GM18507 (cell line): ENCODE measurements at regions not wholly inside any gene's neighbourhood (a gene's known extent, or its start where the extent isn't known, plus 50 kb on each side); places are given as distances from the start of the nearest gene placed in this dataset.
"Not testable (repeated sequence)": the region's sequence is repeated elsewhere in the genome, so short reads cannot be mapped to it uniquely, and the experiment has no call there.

Source experiments
- DNase-seq: peaks from one replicate; pipeline ENCODE4 v3.0.0; 2011; ENCODE audit warnings: low read depth; ENCODE audit not compliant: insufficient read length; ENCODE audit errors: extremely low spot score
- FAIRE-seq: peaks from 2 replicates; lab custom pipeline; 2011; peaks lifted over from hg19 to GRCh38; lab: Jason Lieb, UNC

DNA sequence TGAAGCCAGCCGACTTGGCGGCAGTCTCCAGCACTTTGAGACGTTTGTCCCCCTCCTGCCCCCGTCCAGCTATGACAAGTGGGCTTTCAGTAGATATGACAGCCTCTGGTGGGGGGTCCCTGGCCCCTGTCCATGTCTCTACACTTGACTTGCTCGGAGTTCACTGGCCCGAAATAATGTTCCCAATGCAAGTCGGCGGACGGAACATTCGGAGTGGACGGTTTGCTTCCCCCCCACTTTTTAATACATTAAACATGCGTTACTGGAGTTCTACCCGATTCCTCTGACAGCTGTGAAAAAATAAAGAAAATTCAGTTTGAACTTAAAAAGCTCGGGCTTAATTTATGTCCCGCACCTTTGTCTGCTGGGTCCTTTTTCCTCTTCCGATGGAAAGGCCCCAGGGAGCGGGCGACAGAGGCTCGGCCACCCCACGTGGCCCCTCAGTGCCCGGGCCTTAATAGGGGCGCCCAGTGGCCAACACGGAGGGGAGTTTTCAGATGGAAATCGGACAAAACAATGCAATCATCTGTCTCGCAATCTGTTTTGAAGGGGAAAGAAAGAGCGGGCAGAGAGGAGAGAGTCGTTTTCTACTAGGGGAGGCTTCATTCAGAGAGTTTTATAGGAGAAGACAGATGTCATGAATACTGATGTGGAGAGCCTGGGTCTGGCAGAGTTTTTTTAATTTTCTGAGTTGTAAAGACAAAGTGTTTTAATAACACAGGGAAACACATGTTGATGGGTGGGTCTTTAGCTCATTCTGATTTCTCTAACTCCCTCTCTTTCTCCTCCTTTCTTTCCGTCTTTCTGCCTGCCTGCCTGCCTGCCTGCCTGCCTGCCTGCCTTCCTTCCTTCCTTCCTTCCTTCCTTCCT lies 50.2 kb downstream of the SMIM38 start:
- no peak for DNase-seq
- no peak for FAIRE-seq

DNA sequence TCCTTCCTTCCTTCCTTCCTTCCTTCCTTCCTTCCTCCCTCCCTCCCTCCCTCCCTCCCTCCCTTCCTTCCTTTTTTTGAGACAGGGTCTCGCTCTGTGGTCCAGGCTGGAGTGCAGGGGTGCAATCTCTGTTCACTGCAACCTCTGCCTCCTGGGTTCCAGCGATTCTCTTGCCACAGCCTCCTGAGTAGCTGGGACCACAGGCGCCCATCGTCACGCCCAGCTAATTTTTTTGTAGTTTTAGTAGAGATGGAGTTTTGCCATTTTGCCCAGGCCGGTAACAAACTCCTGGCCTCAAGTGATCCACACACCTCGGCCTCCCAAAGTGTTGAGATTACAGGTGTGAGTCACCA lies 50.9 kb downstream of the SMIM38 start:
- not testable (repeated sequence) for DNase-seq, FAIRE-seq

DNA sequence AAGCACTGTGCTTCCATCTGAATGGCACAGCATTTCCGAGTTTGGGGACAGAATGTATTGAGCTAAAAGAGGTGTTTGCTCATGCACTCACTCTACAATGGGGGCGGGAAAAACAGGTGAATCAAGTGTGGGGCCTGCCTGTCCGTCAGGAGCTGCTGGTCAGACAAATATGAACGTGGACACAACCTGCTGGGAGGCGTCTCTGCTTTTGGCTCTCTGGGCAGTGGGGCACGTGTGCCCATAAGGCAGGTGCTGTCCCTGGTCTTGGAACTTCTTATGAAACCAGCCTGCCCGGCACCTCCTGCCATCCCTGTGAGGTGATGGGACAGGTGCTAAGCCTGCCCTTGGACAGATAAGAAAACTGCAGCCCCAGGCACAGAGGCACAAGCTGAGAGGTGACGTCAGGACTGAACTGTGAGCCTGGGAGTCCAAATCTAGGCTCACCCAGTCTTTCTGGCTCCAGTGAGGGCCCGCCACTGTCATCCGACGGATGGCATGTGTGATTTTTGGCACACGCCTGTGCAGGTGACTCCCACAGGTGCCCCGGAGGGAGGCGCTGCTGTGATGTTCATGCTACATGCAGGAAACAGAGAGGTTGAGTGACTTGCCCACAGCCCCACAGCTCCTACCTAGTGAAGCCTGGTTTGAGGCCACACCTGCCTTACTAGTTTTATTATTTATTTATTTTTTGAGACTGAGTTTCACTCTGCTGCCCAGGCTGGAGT lies 51.6 kb downstream of the SMIM38 start:
- no peak for FAIRE-seq
- no peak for DNase-seq

DNA sequence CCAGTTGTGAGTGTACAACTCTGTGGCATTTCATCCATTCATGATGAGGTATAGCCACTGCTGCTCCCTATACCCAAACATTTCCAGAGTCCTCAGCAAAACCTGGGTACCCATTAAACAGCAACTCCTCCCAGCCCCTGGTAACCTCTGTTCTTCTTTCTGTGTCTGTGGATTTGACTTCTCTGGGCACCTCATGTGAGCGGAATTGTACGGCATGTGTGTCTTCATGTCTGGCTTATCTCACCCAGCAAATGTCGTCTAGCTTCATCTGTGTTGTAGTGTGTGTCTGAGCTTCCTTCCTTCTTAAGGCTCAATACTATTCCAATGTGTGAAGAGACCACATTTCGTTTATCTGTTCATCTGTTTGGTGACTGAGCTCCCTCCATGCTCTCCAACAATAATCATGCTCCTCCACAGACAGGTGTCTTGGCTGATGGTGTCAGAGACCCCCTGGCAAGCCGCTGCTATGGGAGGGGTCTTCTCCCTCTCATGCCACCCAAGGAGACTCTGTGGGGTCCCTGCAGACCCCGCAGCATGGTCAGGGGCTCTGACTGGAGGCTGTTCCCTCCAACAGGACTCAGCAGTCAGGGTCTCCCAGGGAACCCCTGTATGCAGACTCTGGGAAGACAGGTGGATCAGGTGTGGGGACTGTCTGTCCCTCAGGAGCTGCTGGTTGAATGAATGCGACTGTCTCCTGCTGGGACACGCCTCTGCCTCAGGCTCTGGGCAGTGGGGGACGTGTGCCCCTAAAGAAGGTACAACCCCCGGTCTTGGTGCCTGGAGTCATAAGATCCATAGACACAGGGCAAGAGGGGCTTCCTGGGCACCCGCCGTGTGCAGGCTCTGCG lies 52.7 kb downstream of the SMIM38 start:
- FAIRE-seq (no peak), DNase-seq (no peak)

- no peak for DNase-seq
- FAIRE-seq, result no peak
Observed at GRCh38 chr11:69209038-69209350, 53.3 kb downstream of the SMIM38 start.

DNA sequence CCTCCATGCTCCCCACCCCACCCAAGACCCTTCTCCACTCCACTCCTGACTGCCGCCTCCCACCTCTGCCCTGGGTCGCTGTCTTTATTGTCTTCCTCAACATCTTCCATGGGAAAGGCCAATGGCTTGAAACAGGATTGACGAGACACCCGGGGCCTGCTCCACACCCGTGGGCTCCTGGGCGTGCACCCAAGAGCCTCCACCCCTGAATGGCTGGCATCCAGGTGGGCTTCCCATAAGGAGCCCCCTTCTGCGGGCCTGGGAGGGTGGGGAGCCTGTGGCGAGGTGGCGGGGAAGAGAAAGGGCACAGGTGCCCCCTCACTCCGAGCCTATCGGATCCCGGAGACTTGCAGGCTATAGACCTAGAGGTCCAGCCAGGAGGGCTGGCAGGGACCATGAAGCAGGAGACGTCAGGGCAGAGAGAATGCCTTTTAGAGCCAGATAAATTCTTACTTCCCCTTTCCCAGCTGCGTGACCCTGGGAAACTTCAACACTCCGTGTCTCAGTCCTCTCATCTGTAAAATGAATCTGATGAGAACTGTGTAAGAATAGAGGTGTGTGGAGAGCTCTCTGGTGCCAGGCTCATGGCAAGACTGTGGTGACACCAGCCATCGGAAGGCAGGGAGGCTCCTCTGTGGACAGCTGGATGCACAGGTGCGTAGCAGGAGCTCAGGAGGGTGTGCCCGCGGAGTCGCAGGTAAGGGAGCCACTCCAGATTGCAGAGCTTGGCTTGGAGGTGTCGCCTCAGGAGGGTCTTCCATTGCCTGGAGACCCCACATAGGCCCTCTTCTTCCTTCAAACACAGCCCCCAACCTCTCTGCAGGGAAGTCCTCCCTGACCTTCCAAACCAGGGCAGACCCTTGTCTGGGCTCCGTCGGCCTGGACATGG lies 53.9 kb downstream of the SMIM38 start:
- DNase-seq (no peak), FAIRE-seq (no peak)

DNA sequence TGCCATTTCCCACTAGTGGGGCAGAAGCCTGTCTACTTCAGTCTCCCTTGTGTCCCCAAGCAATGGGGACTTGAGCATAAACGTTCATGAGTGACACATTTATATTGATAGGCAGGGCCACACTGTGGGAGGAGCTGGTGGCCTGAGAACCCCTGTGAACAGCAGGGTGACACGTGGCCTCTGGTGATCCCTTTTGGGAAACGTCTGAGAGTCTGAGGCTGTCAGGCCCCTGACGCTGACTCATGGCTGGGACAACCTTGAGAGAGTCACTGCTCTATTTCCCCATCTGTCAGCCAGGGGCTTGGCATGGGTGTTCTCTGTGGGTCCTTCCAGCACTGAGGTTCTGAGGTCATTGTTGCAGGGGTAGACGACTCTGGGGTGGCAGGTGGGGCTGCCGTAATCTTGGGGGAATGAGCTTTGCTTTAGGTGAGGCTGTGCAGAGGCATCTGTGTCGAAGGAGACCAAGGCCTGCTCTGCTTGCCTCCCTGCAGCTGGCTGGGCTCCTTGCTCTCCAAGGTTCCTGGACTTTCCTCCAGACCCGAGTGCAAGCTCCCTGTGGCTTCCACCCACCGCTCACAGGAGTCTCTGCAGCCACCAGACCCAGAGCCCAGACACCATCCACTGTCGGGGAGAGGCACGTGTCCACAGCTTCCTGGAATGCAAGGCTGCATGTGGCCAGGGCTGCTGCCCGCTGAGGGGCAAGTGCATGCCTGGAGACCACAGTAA lies 54.7 kb downstream of the SMIM38 start:
- FAIRE-seq (no peak), DNase-seq (no peak)

GRCh38 chr11:69211540-69211919 lies 55.8 kb downstream of the SMIM38 start:
- FAIRE-seq (no peak), DNase-seq (no peak)

DNA sequence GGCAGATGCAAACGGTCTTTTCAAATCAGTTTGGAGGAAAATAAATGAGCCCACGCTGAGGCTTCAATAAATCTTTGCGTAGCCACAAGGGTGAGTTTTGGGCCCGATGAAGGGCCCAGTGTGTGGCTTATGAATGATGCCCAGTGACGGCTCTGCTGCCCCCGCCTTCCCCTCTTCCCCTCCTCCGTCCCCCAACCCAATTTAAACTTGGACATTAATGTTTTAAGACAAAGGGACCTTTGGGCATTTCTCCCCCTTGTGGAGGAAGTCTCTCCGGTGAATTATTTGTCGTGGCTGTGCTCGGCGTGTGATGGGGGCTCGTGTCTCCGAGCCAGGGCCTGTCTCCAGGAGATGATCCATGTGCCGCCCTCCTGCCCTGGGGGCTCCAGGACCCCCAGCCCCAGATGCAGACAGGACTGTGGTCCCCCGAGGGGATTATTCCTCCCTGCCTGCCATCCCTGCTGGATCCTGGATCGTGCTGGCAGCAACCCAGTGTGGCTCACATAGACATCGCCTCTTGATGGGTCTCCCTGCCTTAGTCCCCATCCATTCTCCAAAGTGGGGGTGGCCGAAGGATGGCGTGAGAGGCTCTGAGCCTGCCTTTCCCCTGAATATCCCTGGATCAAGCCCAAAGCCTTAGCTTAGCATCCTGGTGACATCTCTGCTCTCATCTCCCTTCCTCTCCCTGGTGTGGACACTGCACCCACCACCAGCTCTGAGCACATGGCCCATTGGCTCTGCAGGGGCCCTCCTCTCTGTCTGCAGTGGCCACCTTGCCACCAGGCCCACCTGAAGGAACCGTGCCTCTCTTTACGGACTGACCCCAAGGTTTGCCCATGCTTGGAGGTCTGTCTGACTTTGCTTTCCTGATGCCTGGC lies 56.4 kb downstream of the SMIM38 start:
- FAIRE-seq (no peak), DNase-seq (no peak)

- FAIRE-seq (no peak), DNase-seq (no peak)
Observed at GRCh38 chr11:69212798-69213110, 57.0 kb downstream of the SMIM38 start.

DNA sequence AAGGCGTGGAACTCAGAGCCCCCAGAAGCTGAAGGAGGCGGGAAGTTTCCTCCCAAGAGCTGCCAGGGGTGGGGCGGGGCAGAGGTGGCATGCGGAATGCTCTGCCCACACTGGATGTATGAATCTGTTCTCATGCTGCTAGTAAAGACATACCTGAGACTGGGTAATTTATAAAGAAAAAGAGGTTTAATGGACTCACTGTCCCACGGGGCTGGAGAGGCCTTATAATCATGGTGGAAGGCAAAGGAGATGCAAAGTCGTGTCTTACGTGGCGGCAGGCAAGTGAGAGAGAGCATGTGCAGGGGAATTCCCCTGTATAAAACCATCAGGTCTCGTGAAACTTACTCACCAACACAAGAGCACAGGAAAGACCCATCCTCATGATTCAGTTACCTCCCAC lies 57.6 kb downstream of the SMIM38 start:
- no peak for FAIRE-seq
- no peak for DNase-seq

DNA sequence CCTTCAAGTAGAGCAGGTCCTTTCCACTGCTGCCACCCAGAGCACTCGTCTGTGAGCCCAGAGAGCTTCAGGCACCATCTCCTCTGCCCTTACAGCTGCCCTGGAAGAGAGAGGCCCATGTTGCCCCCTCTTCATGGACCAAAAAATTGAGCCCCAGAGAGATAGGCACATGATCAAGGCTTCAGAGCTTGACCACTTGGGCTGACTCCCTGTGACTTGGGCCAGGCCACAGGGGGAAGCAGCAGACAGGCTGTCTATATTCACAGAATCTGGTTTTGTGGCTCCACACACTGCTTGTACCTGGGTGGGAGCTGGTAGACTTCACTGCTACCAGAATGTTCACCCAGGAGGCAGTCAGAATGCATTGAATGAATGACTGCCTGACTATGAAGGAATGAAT lies 58.2 kb downstream of the SMIM38 start:
- FAIRE-seq, result no peak

GRCh38 chr11:69215216-69215615 lies 59.5 kb downstream of the SMIM38 start:
- FAIRE-seq (no peak), DNase-seq (no peak)

More for the DNA sequence above, 58.2 kb downstream of the SMIM38 start:
- DNase-seq, result no peak

DNA sequence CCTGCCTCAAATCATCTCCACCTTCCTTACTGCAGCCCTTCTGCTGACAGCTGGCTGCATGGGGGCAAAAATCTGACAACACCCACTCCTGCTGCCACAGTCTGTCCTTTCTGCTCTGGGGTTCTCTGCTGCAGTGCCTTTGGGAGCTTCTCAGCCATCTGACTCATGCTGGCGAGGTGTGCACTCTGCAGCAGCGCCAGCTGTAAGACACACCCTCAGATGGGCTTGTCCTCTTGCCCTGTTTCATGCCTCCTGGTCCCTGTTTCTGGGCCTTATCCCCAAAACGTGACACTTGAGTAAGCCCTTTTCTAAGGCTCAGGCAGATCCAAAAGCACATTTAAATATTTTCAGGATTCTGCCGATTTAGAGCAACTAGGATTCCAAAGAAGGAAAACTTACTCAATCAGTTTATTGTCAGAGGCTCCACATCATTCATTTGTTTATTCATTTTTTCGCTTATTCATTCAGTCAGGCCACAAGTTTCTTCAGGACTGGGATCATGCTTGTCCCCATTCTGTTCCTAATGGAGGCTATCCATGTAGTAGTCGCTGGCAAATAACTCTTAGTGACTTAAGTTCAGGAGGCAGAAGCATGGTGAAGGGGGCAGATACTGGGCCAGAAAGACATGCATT lies 60.2 kb downstream of the SMIM38 start:
- FAIRE-seq, result no peak
- no peak for DNase-seq

GRCh38 chr11:69216647-69217051 lies 60.9 kb downstream of the SMIM38 start:
- DNase-seq (no peak), FAIRE-seq (no peak)

DNA sequence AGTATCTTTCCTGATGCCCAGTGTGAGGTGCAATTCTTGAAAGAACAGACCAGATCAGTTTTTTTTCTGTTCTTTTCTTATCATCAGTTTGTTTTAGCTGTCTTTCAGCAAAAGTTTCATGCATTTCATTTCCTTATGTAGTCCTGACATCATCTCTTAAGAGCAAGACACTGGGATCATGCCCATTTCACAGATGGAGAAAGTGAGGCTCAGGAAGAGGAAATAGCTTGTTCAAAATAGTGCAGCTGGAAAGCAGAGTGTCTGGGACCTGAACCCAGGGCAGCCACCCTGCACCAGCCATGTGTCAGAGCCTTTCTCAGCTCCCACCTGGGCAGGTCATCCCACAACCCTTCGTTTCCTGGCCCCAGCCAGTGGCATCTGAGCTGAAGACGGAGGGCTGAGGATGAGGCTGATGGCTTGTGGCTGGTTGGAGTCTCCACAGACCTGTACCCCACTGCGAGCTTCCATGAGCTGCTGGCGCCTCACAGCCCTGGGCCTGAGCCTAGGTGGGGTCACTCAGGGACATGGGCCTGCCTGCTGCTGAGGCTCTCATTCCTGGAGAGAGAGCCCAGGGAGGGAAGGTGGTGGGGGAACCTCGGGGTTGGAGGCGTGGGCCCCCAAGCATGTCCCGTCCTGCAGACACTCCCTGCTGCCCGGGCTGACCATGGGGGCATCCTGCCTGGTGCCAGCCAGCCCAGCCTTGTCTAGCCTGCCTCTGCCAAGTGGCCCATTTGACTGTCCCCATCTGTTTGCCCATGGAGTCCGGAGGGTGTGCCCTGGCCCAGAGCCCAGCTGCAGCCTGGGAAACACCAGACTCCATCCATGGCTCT lies 61.8 kb downstream of the SMIM38 start:
- DNase-seq (no peak), FAIRE-seq (no peak)

DNA sequence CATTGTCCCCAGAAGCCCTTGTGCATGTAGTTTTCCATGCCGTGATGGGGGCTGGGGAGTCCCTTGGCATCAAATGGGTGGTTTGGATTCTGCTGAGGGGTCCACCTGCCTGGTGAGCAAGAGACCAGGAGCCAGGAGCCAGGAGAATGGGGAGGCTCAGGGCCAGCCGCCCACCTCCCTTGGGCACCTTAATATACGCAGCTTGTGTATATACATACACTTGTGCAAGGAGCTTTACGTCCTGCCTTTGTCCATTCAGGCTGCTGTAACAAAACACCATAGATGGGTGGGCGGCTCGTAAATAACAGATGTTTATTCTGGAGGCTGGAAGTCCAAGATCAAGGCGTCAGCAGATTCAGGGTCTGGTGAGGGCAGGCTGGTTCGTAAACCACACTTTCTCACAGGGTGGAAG lies 62.5 kb downstream of the SMIM38 start:
- DNase-seq (no peak), FAIRE-seq (no peak)
